WTC11 (cell line): ENCODE measurements at regions not wholly inside any gene's neighbourhood (a gene's known extent, or its start where the extent isn't known, plus 50 kb on each side); places are given as distances from the start of the nearest gene placed in this dataset.
"Not testable (repeated sequence)": the region's sequence is repeated elsewhere in the genome, so short reads cannot be mapped to it uniquely, and the experiment has no call there.

ENCODE experiments used
- CTCF ChIP-seq: fragments of 200-600 bp; IDR thresholded peaks from 2 replicates; pipeline ENCODE4 v1.8.0; 2022; ENCODE audit warnings: antibody characterized with exemption
- FOXJ3 ChIP-seq: sonication (generic); formaldehyde crosslinking; IDR thresholded peaks from 2 replicates; pipeline ENCODE4 v1.9.0; 2021; ENCODE audit warnings: missing genetic modification reagents, mild to moderate bottlenecking, borderline replicate concordance
- MLX ChIP-seq: sonication (generic); formaldehyde crosslinking; IDR thresholded peaks from 2 replicates; pipeline ENCODE4 v1.8.1; 2023; ENCODE audit warnings: mild to moderate bottlenecking, missing genetic modification reagents, moderate library complexity
- NR2C2 ChIP-seq: sonication (generic); formaldehyde crosslinking; IDR thresholded peaks from 2 replicates; pipeline ENCODE4 v1.8.0; 2022; ENCODE audit warnings: mild to moderate bottlenecking, missing genetic modification reagents
- PREB ChIP-seq: sonication (generic); formaldehyde crosslinking; IDR thresholded peaks from 2 replicates; pipeline ENCODE4 v1.8.1; 2022; ENCODE audit warnings: mild to moderate bottlenecking, missing genetic modification reagents, moderate library complexity, borderline replicate concordance
- STAT6 ChIP-seq: sonication (generic); formaldehyde crosslinking; conservative IDR thresholded peaks from 2 replicates; pipeline ENCODE4 v1.8.1; 2023; ENCODE audit warnings: mild to moderate bottlenecking, low read depth, missing genetic modification reagents, moderate library complexity
- USF1 ChIP-seq: sonication (generic); formaldehyde crosslinking; IDR thresholded peaks from 2 replicates; pipeline ENCODE4 v1.8.0; 2022; ENCODE audit warnings: mild to moderate bottlenecking, missing genetic modification reagents
- ZBTB21 ChIP-seq: sonication (generic); formaldehyde crosslinking; IDR thresholded peaks from 2 replicates; pipeline ENCODE4 v1.8.1; 2023; ENCODE audit warnings: mild to moderate bottlenecking, missing genetic modification reagents, borderline replicate concordance
- ZBTB43 ChIP-seq: sonication (generic); formaldehyde crosslinking; IDR thresholded peaks from 2 replicates; pipeline ENCODE4 v1.8.1; 2023; ENCODE audit warnings: mild to moderate bottlenecking, missing genetic modification reagents
- ZNF263 ChIP-seq: sonication (generic); formaldehyde crosslinking; IDR thresholded peaks from 2 replicates; pipeline ENCODE4 v1.8.1; 2022; ENCODE audit warnings: low read depth, mild to moderate bottlenecking, moderate library complexity, missing genetic modification reagents
- TF ChIP-seq, protein P1 (sequence below): sonication (generic); formaldehyde crosslinking; IDR thresholded peaks from 2 replicates; pipeline ENCODE4 v1.8.0; 2022; ENCODE audit warnings: mild to moderate bottlenecking, missing genetic modification reagents
- TF ChIP-seq, protein P2 (sequence below): sonication (generic); formaldehyde crosslinking; conservative IDR thresholded peaks from 2 replicates; pipeline ENCODE4 v1.8.1; 2022; ENCODE audit warnings: mild to moderate bottlenecking, missing genetic modification reagents
- TF ChIP-seq, protein P3 (sequence below): sonication (generic); formaldehyde crosslinking; IDR thresholded peaks from 2 replicates; pipeline ENCODE4 v1.8.1; 2023; ENCODE audit warnings: mild to moderate bottlenecking, moderate library complexity, missing genetic modification reagents

- not testable (repeated sequence) for TF ChIP-seq CTCF; PREB; MLX (CRISPR knock-in tag); NR2C2 (CRISPR knock-in tag); STAT6 (CRISPR knock-in tag); ZNF263 (CRISPR knock-in tag); USF1 (CRISPR knock-in tag); ZBTB21 (CRISPR knock-in tag); FOXJ3 (CRISPR knock-in tag); ZBTB43 (CRISPR knock-in tag)
- TF ChIP-seq, protein P1, sequence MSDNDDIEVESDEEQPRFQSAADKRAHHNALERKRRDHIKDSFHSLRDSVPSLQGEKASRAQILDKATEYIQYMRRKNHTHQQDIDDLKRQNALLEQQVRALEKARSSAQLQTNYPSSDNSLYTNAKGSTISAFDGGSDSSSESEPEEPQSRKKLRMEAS (CRISPR knock-in tag), result not testable (repeated sequence)
- TF ChIP-seq, protein P2, sequence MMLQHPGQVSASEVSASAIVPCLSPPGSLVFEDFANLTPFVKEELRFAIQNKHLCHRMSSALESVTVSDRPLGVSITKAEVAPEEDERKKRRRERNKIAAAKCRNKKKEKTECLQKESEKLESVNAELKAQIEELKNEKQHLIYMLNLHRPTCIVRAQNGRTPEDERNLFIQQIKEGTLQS (CRISPR knock-in tag), result not testable (repeated sequence)
- TF ChIP-seq, protein P3, sequence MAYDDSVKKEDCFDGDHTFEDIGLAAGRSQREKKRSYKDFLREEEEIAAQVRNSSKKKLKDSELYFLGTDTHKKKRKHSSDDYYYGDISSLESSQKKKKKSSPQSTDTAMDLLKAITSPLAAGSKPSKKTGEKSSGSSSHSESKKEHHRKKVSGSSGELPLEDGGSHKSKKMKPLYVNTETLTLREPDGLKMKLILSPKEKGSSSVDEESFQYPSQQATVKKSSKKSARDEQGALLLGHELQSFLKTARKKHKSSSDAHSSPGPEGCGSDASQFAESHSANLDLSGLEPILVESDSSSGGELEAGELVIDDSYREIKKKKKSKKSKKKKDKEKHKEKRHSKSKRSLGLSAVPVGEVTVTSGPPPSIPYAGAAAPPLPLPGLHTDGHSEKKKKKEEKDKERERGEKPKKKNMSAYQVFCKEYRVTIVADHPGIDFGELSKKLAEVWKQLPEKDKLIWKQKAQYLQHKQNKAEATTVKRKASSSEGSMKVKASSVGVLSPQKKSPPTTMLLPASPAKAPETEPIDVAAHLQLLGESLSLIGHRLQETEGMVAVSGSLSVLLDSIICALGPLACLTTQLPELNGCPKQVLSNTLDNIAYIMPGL (CRISPR knock-in tag), result not testable (repeated sequence)
Measured at GRCh38 chr17:16836315-16836915, 135.5 kb downstream of the TNFRSF13B start.
